OCI-LY7 (cell line): ENCODE measurements at regions not wholly inside any gene's neighbourhood (a gene's known extent, or its start where the extent isn't known, plus 50 kb on each side); places are given as distances from the start of the nearest gene placed in this dataset.

Experiments
- BruUV-seq: library from RNA; stranded (reverse); fragments of 400-500 nt; replicated peaks from 2 replicates; lab custom pipeline; 2021; lab: Mats Ljungman, UMichigan
- CTCF ChIA-PET: fragments of 300-600 bp; sonication (Branson Sonifier 250); formaldehyde crosslinking; loops from one replicate; lab custom pipeline; 2022; ENCODE audit warnings: antibody characterized with exemption; ENCODE audit not compliant: unreplicated experiment; lab: Charles Lee
- POLR2A ChIA-PET: fragments of 300-600 bp; sonication (Branson Sonifier 250); formaldehyde crosslinking; loops from one replicate; lab custom pipeline; 2022; ENCODE audit warnings: antibody characterized with exemption; lab: Charles Lee
- DNase-seq: peaks from one replicate; pipeline ENCODE4 v3.0.0-alpha.2; 2015; ENCODE audit warnings: low spot score
- H2AFZ ChIP-seq: fragments of 200-600 bp; sonication (generic), shearing (Covaris generic); 2 replicates; pipeline ENCODE4 v1.6.1; 2014; ENCODE audit warnings: mild to moderate bottlenecking, antibody characterized with exemption, low read length, moderate library complexity
- H3K27ac ChIP-seq: fragments of 200-600 bp; sonication (generic); 2 replicates; pipeline ENCODE4 v1.5.1; 2014; ENCODE audit warnings: mixed run types, low read depth, mild to moderate bottlenecking, moderate library complexity, low read length, inconsistent platforms; ENCODE audit not compliant: poor library complexity, severe bottlenecking
- H3K36me3 ChIP-seq: fragments of 200-600 bp; sonication (generic); 2 replicates; pipeline ENCODE4 v1.6.1; 2014; ENCODE audit warnings: mild to moderate bottlenecking, antibody characterized with exemption, low read length, moderate library complexity, mixed read lengths; ENCODE audit not compliant: insufficient read depth
- H3K4me1 ChIP-seq: fragments of 200-600 bp; sonication (generic); 2 replicates; pipeline ENCODE4 v1.5.1; 2014; ENCODE audit warnings: mild to moderate bottlenecking, low read length; ENCODE audit not compliant: insufficient read depth, poor library complexity, severe bottlenecking
- H3K4me2 ChIP-seq: fragments of 200-600 bp; sonication (generic); 2 replicates; pipeline ENCODE4 v1.6.1; 2014; ENCODE audit warnings: mild to moderate bottlenecking, low read length
- H3K4me3 ChIP-seq: fragments of 200-600 bp; sonication (generic); 2 replicates; pipeline ENCODE4 v1.5.1; 2014; ENCODE audit warnings: mild to moderate bottlenecking, low read depth, low read length; ENCODE audit not compliant: poor library complexity, severe bottlenecking
- H3K79me2 ChIP-seq: fragments of 200-600 bp; sonication (generic); 2 replicates; pipeline ENCODE4 v1.6.1; 2016; ENCODE audit warnings: low read depth, mild to moderate bottlenecking, low read length, moderate library complexity, mixed read lengths; ENCODE audit not compliant: insufficient read depth
- H3K9me2 ChIP-seq: fragments of 200-600 bp; sonication (generic); 2 replicates; pipeline ENCODE4 v1.6.1; 2016; ENCODE audit warnings: mild to moderate bottlenecking, low read length, mixed read lengths; ENCODE audit not compliant: insufficient read depth
- H3K9me3 ChIP-seq: fragments of 200-600 bp; sonication (generic); 2 replicates; pipeline ENCODE4 v1.6.1; 2014; ENCODE audit warnings: mild to moderate bottlenecking, mixed run types, low read length, mixed read lengths
- H4K20me1 ChIP-seq: fragments of 200-600 bp; sonication (generic); 2 replicates; pipeline ENCODE4 v1.6.1; 2014; ENCODE audit warnings: mild to moderate bottlenecking, antibody characterized with exemption, low read length, moderate library complexity, mixed read lengths; ENCODE audit not compliant: insufficient read depth
- EZH2phosphoT487 ChIP-seq: fragments of 200-600 bp; sonication (generic); IDR thresholded peaks from 2 replicates; pipeline ENCODE4 v1.6.1; 2018; ENCODE audit warnings: low read depth, borderline replicate concordance, mild to moderate bottlenecking, mixed run types, antibody characterized with exemption, low read length, moderate library complexity, mixed read lengths
- intact Hi-C: fragments of 100-400 bp; cut with micrococcal nuclease; formaldehyde crosslinking; loops from one replicate; pipeline ENCODE4 v1.10.0; 2022; ENCODE audit not compliant: unreplicated experiment
- TF ChIP-seq, protein P1 (sequence below): fragments of 200-600 bp; sonication (generic); conservative IDR thresholded peaks from 2 replicates; pipeline ENCODE4 v1.5.1; 2014; ENCODE audit warnings: mild to moderate bottlenecking, antibody characterized with exemption, low read length, moderate library complexity, mixed read lengths

DNA sequence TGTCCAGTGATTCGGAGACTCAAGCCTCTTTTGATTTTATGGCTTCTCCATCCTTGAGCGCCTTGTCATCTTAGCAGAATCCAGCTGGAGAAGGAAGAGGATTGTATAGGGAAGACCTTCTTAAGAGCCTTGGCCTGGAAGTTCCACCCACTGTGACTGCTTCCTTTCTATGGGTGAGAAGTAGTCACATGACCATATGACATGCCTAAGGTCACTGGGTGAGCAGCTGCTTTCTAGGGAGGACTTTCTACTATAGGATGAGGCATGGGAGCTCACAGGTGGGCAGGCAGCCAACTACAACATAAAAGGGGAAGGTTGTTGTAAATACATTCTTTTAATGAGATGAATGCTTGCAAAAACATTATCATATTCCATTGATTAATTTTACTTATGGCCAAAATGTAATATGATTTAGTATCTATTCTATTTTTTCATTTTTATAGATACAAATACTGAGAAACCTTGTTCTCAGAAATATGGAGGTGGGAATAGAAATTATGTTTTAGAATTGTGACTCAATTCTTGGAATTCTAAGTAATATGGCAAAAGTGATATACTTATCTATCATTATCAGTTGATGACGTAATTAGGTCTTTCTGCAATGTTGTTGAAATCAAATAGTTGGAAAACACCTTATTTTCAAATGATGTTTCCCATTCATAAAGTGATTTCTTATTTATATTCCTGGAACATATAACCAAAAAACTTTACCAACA, 53.6 kb upstream of the MINAR1 start:
- Histone ChIP-seq H3K27ac (no peak overlapping the region), H2AFZ (no peak overlapping the region), H3K9me3 (no peaks in the 10 kb centered on the region), H3K79me2 (no peaks in the 10 kb centered on the region), H3K4me2 (no peak overlapping the region), H4K20me1 (no peaks in the 10 kb centered on the region), H3K9me2 (no peaks in the 10 kb centered on the region), H3K4me1 (no peaks in the 10 kb centered on the region), H3K36me3 (no peaks in the 10 kb centered on the region), H3K4me3 (no peak overlapping the region)
- TF ChIP-seq EZH2phosphoT487: no peak
- TF ChIP-seq, protein P1, sequence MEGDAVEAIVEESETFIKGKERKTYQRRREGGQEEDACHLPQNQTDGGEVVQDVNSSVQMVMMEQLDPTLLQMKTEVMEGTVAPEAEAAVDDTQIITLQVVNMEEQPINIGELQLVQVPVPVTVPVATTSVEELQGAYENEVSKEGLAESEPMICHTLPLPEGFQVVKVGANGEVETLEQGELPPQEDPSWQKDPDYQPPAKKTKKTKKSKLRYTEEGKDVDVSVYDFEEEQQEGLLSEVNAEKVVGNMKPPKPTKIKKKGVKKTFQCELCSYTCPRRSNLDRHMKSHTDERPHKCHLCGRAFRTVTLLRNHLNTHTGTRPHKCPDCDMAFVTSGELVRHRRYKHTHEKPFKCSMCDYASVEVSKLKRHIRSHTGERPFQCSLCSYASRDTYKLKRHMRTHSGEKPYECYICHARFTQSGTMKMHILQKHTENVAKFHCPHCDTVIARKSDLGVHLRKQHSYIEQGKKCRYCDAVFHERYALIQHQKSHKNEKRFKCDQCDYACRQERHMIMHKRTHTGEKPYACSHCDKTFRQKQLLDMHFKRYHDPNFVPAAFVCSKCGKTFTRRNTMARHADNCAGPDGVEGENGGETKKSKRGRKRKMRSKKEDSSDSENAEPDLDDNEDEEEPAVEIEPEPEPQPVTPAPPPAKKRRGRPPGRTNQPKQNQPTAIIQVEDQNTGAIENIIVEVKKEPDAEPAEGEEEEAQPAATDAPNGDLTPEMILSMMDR: no peak
- BruUV-seq: no TSS peak
- ChIA-PET POLR2A (interaction anchor here (0.7 kb wide), 1 partner anchor 93 kb away, joined by 3 read pairs; no protein-coding TSS in a partner anchor), CTCF (no interaction called here)
- no peak for DNase-seq
- intact Hi-C loops: no loop called here

DNA sequence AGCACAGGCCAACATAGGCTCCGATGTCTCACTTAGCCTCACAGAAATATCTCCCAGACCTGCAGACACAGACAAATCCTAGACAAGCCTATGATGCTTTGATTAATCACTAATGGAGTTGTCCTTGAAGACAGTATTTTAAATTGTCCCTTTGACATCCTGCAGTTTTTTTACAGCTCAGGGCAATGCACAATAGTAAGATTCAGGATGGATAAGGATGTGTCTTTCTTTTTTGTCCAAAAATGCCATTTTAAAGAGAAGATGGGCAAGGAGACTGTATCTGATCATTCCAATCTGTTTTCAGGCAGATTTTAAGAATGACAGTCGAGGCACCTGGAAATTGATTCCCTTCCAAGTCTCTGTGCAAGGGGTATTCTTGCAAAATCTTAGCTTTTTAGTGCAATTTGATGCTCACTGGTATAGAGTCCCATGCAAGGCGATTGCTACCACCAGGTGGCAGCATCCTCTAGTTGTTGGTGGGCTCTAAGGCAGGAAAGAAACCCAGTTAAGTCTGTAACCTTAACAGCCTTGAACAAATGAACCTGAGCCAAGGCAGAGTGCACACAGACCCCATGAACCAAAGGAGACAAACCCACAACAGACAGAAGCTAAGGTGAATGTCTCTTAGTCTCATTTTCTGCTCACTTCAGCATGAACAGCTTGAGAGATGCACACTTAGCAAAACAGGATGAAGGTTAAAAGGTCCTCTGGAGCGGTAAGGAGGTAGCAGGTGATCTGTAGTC, 51.2 kb upstream of the MINAR1 start:
- H3K4me3 ChIP-seq: no peak overlapping the region
- ChIA-PET POLR2A (interaction anchor here (0.6 kb wide), 1 partner anchor 61 kb away, joined by 3 read pairs; no protein-coding TSS in a partner anchor), CTCF (interaction anchor here (0.8 to 1.7 kb wide), 2 partner anchors 215 to 468 kb away, joined by 3 to 9 read pairs; no protein-coding TSS in a partner anchor)
- intact Hi-C loops: loop anchor here (1.0 to 5.0 kb wide), 3 partner anchors 215 to 612 kb away; no protein-coding TSS in a partner anchor
- H3K36me3 ChIP-seq: no peaks in the 10 kb centered on the region
- no peaks in the 10 kb centered on the region for H3K4me1 ChIP-seq
- peak; percentile 74 for DNase-seq
- H4K20me1 ChIP-seq: no peaks in the 10 kb centered on the region
- BruUV-seq: no TSS peak
- no peak overlapping the region for H3K27ac ChIP-seq
- H3K4me2 ChIP-seq: no peak overlapping the region
- no peaks in the 10 kb centered on the region for H3K9me3 ChIP-seq
- H3K9me2 ChIP-seq: no peaks in the 10 kb centered on the region
- H2AFZ ChIP-seq: no peak overlapping the region
- H3K79me2 ChIP-seq: no peaks in the 10 kb centered on the region
- no peak for TF ChIP-seq EZH2phosphoT487
- TF ChIP-seq, protein P1: peak; percentile 96
